Activated CD8-positive, alpha-beta memory T cell treated with anti-CD3 and anti-CD28 coated beads for 24 hours (primary cell): ENCODE measurements at regions not wholly inside any gene's neighbourhood (a gene's known extent, or its start where the extent isn't known, plus 50 kb on each side); places are given as distances from the start of the nearest gene placed in this dataset.
"Not testable (repeated sequence)": the region's sequence is repeated elsewhere in the genome, so short reads cannot be mapped to it uniquely, and the experiment has no call there.

Experiments used
- DNase-seq: peaks from one replicate; pipeline ENCODE4 v3.0.0-alpha.2; 2020

GRCh38 chr12:85580562-85581168 is 255.5 kb downstream of the RASSF9 start:
- DNase-seq, result no peak

- no peak for DNase-seq
Measured at GRCh38 chr12:85587158-85587557, 249.1 kb downstream of the RASSF9 start.

- DNase-seq, result no peak
Measured at GRCh38 chr12:85588221-85588620, 248.0 kb downstream of the RASSF9 start.

GRCh38 chr12:85600841-85601240 is 235.4 kb downstream of the RASSF9 start:
- no peak for DNase-seq

- no peak for DNase-seq
Measured at GRCh38 chr12:85603556-85603955, 232.7 kb downstream of the RASSF9 start.

GRCh38 chr12:85606455-85606854 is 229.8 kb downstream of the RASSF9 start:
- no peak for DNase-seq

GRCh38 chr12:85609778-85610177 is 226.4 kb downstream of the RASSF9 start:
- DNase-seq, result no peak

GRCh38 chr12:85610194-85610593 is 226.0 kb downstream of the RASSF9 start:
- no peak for DNase-seq

GRCh38 chr12:85616201-85616600 is 220.0 kb downstream of the RASSF9 start:
- no peak for DNase-seq

- no peak for DNase-seq
Measured at GRCh38 chr12:85617307-85618091, 218.7 kb downstream of the RASSF9 start.

GRCh38 chr12:85621041-85621440 is 215.2 kb downstream of the RASSF9 start:
- no peak for DNase-seq

- DNase-seq, result no peak
Measured at GRCh38 chr12:85623763-85624162, 212.4 kb downstream of the RASSF9 start.

GRCh38 chr12:85625467-85625866 is 210.7 kb downstream of the RASSF9 start:
- DNase-seq, result no peak

- DNase-seq, result no peak
Measured at GRCh38 chr12:85626001-85626783, 210.0 kb downstream of the RASSF9 start.

- DNase-seq, result no peak
Measured at GRCh38 chr12:85626784-85627171, 209.4 kb downstream of the RASSF9 start.

- no peak for DNase-seq
Measured at GRCh38 chr12:85627584-85627983, 208.6 kb downstream of the RASSF9 start.

GRCh38 chr12:85628562-85628961 is 207.6 kb downstream of the RASSF9 start:
- not testable (repeated sequence) for DNase-seq

GRCh38 chr12:85630851-85631250 is 205.4 kb downstream of the RASSF9 start:
- DNase-seq, result no peak

- no peak for DNase-seq
Measured at GRCh38 chr12:85632390-85632789, 203.8 kb downstream of the RASSF9 start.

GRCh38 chr12:85633491-85633890 is 202.7 kb downstream of the RASSF9 start:
- no peak for DNase-seq

- DNase-seq, result no peak
Measured at GRCh38 chr12:85639834-85640233, 196.4 kb downstream of the RASSF9 start.

GRCh38 chr12:85641796-85642195 is 194.4 kb downstream of the RASSF9 start:
- DNase-seq, result no peak

- DNase-seq, result no peak
Measured at GRCh38 chr12:85642288-85642687, 193.9 kb downstream of the RASSF9 start.

- DNase-seq, result no peak
Measured at GRCh38 chr12:85642808-85643207, 193.4 kb downstream of the RASSF9 start.
